Keratinocyte (primary cell): ENCODE measurements at regions not wholly inside any gene's neighbourhood (a gene's known extent, or its start where the extent isn't known, plus 50 kb on each side); places are given as distances from the start of the nearest gene placed in this dataset.

Source experiments
- CTCF ChIP-seq, 3 experiments: IDR thresholded peaks in 1 of 3; conservative IDR thresholded peaks in 1 of 3; optimal IDR thresholded peaks in 1 of 3; 2 replicates in 2 of 3; 3 replicates in 1 of 3; pipeline versions ENCODE3 to v1.5.1; 2011; ENCODE audit warnings: low read length in 3 of 3, mild to moderate bottlenecking in 3 of 3, moderate library complexity in 2 of 3, control low read depth in 1 of 3, inconsistent platforms in 1 of 3; ENCODE audit not compliant: insufficient read depth in 2 of 3; ENCODE audit errors: extremely low read depth in 1 of 3
- EZH2 ChIP-seq: IDR thresholded peaks from one replicate; pipeline ENCODE4 v1.6.1; 2012; ENCODE audit warnings: inconsistent platforms, mild to moderate bottlenecking, low read length, moderate library complexity

- TF ChIP-seq CTCF (optimal IDR thresholded peaks at IDR 0.05 in 1 of 3, IDR thresholded peaks at IDR 0.05 in 1 of 3, conservative IDR thresholded peaks at IDR 0.05 in 1 of 3; ENCODE audit: extremely low read depth in 1 of 3, insufficient read depth in 2 of 3, low read length in 3 of 3), result no peak
- TF ChIP-seq EZH2, result no peak
These were observed 103.8 kb upstream of the MME start for GRCh38 chr3:154976072-154976983.
